HG02678 (cell line): ENCODE measurements at regions not wholly inside any gene's neighbourhood (a gene's known extent, or its start where the extent isn't known, plus 50 kb on each side); places are given as distances from the start of the nearest gene placed in this dataset.

Experiments used
- ATAC-seq: cut with Tn5 transposase; IDR thresholded peaks from one replicate; pipeline ENCODE4 v1.9.1; 2021; ENCODE audit warnings: mild to moderate bottlenecking, moderate library complexity; ENCODE audit not compliant: unreplicated experiment

DNA sequence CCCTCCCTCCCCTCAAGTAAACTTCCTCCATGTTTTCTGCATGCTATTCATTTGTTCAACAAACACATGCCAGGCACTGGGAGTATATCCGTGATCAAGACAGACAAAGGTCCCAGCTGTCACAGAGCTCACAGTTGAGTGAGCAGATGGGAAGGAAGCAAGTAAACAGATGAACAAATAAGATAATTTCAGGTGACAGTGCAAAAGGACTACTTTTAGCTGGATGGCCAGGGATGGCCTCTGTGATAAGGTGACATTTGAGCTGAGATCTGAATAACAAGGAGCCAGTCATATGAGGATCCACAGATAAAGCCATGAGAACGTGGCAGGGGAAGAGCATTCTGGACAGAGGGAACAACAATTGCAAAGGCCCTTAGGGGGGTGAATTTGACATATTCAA is 121.7 kb upstream of the RAD23B start:
- no peak for ATAC-seq

DNA sequence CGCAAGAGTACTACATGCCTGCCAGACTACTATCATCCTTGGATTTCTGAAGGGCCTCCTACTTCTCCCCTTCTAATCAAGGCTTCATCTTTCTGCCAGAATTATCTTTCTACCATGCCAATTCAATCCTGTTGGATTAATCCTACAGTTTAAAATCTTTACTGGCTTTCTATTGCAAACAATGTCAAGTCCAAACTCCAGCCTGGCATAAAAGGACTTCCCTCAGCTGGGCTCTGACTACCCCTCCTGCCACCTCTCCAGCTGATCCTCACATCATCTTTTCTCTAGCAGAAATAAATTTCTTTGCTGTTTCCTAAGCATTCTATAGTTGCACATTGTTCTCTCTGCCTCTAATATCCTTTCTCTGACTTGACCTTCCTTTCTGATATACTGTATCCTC is 119.7 kb upstream of the RAD23B start:
- no peak for ATAC-seq

DNA sequence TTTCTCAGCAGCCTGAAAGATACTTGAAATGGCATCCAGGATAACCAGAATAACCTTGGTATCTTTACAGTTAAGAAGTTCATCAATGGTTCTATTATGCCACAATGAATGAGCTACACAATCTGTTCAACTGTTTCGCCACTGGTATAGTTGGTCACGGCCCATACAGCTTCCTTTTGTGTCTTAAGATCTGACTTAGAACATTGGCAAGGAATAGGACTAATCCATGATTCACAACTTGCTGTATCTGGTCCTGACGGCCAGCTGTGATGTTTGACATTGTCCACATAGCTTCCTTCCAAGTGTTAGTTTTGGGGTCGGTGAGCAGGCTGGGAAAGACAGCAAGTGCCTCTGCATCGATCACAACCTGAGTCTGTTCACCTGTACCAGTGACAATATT is 113.3 kb upstream of the RAD23B start:
- ATAC-seq: no peak

DNA sequence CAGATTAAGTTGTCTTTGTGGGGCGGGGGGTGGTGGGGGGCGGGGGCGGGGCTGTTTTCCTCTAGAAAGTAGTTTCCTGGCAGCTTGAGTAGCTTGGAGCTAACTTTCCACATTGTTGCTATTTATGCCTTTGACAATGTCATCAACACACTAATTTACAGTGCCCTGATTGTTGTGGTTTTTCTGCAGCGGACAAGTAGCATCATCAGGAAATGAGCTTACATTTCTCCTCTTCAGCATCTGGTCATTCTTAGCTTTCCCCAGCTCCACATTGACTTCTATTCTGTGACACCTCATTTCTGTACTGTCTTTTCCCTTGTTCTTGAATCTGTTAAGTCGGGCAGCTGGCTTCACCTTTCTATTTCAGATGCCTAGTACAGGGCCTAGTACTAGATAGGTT is 112.3 kb upstream of the RAD23B start:
- ATAC-seq: no peak

DNA sequence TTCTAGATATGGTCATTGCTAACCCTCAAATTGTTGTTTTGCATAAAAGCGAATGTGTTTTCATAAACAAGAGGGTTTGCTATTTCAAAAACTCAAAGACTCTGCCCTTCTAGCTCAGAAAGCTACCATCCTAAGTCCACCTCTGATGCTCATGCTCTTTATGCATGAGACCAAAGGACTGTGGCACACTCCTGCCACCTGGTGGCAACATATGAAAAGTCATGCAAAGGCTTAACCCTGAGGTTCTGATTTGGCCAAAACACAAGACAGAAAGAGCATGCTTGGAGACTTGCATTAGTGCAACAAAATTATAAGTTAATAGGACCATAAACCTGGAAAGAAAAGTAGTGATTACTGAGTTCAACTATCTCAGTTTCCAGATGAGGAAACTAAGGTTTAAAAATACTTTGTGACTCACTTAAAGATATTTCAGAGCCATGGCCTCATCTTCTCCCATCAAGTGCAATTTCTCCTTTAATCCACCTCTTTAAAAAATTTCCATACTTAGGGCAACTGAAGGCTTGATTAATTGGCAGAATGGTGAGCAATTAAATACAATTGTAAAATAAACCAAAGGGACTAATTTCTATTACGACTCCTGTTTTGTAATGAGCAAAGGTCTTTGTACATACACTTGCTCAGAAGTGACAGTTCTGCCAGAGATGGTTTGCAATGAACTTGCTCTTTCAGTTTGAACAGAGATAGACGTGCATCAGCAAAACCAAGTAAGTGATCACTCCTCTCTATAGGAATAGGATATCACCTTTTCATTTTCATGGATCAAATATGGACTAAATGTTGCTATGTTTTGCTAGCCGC is 110.7 kb upstream of the RAD23B start:
- ATAC-seq: peak; percentile 74

DNA sequence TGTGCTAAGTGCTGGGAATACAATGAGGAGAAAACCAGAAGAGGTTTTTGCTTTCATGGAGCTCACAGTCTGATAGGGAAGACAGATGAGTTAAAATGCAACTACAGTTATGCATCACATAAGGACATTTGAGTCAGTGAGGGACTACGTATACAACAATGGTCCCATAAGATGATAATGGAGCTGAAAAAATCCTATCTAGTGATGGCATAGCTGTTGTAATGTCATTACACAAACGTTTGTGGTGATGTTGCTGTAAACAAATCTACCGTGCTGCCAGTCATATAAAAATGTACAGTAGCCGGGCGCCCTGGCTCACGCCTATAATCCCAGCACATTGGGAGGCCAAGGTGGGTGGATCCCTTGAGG is 110.1 kb upstream of the RAD23B start:
- peak; percentile 47 for ATAC-seq

DNA sequence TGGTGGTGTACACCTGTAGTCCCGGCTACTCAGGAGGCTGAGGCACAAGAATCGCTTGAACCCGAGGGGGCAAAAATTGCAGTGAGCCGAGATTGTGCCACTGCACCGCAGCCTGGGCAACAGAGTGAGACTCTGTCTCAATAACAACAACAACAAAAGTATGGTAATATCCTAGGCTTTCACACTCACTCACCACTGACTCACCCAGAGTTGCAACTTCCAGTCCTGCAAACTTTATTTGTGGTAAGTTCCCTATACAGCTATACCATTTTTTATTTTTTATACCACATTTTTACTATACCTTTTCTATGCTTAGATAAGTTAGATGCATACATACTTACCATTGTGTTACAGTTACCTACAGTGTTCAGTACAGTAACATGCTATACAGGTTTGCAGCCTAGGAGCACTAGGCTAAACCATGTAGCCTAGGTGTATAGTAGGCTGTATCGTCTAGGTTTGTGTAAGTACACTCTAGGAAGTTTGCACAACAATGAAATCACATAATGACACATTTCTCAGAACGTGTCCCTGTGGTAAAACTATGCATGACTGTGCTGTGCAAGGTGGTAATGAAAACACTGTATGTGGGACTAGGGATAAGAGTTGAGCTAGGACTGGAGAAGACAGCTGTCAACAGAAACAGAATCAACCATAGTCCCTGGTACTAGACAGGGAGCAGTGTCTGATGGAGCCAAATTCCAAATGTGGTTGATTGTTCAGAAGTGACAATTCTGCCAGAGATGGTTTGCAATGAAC is 109.5 kb upstream of the RAD23B start:
- ATAC-seq: no peak

DNA sequence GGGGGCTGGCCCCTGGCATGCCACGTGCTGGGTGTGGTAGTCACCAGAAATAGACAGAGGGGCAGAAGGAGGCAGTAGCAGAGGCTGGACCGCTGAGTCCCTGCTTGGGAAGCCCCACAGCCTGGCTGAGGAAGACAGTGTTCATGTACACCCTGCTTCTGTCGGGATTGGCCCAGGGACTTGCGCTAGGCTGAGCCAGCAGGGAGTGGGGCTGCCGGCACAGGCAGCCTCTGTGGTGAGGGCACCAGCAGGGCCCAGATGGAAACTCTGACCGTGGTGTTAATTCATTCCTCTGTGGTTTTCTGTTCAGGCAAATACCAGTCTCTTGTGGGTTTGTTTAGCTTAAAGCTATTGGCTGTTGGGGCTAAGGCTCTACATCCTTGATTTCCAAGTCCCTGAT is 108.6 kb upstream of the RAD23B start:
- ATAC-seq: peak; percentile 29

DNA sequence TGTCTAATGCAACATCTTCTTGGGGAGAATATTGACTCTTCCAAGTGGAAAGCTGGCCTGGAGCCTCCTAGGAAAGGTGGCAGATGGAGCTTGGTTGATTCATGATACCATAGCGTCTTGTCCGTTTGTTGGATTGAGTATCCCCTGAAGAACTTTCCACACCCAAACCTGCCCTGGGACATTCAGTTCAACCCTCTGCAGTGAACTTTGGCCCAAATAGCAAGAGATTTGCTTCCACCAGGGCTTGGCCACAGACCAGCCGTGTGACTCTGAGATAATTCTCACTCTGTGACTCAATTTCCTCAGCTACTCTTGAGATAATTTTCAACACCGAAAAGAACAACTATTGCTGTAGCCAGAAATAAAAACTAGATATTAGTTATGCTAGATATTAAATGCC is 108.0 kb upstream of the RAD23B start:
- no peak for ATAC-seq

DNA sequence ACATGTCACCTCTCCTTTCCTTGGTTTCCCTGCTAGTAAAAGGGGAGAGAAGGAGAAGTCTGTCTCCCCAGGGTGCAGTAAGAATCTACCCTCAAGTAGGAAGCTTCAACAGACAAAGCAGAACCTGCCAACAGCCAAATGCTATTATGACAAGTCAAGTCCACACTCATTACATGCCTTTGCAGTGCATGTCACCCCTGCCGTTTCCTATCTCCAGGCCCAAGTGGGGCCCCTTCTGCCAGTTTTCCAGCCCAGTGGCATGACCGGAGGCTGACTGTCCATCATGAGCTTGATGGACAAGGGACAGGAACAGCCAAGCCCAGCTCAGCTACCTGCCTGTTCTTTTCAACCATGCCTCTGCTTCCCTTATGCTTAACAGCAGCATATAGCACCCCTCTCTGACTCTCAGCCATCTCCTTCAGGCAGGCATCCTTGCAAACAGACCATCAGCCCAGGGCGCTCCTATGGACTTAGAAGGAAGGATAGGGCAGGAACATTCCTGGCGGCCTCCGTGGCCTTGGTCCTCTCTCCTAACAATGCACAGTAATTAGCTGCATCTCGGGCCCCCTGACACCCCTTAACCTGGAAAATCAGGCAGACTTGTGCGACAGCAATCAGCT is 107.2 kb upstream of the RAD23B start:
- no peak for ATAC-seq

DNA sequence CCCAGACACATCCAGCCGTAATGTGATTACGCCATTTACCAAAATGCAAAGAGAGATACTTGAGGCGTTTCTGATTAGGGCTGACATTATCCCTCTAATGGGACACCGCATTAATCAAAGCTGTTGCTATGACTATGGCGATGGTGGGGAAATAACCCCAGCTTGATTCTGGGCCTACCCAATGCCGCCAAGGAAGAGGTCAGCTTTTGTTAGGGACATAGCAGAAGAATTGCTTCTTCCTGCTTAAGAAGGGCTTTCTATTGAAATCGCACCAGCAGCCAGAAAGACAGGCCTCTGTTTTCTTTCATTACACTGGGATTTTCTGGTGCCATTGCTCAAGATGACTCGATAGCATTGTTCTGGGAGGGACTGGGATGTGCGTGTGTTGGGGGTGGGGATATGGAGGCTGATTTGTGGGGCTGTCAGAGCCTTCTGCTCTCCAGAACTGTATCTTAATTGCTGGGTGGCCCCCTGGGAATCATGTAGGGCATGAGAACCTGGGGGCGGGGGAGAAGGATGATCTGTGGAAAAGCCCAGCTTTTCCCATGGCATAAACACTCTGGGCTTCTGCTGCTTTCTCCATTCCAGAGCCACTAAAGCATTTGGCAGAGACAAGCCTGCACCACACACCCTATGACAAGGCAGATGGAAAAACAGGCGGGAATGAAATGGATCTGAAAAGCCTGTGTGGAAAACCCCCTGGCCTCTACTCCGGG is 106.5 kb upstream of the RAD23B start:
- no peak for ATAC-seq

DNA sequence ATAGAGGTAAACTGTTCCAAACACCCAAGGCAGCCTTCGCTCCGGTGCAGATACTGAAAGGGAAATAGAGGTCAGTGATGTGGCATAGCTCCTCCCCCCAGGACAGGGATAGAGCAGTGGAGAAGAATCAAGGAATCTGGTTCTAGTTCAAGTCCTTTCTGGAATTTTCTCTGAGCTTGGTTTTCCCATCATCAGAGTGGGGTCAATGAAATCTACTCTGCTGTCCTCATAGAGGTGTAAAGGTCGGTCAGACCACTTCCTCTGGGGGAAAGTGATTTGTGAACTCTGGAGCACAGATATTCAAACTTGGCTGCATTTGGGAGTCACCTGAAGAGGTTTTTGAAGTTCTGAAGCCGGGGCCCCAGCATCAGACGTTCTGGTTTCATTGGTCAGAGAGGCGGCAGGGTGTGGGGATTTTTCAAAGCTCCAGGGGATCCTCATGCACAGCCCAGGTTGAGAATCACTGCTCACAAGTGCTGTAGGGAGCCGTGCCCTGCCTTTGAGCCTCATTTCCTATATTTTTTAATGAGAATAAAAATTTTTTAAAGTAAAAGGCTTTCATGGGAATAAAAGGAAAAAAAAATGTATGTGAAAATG is 105.7 kb upstream of the RAD23B start:
- ATAC-seq: no peak

DNA sequence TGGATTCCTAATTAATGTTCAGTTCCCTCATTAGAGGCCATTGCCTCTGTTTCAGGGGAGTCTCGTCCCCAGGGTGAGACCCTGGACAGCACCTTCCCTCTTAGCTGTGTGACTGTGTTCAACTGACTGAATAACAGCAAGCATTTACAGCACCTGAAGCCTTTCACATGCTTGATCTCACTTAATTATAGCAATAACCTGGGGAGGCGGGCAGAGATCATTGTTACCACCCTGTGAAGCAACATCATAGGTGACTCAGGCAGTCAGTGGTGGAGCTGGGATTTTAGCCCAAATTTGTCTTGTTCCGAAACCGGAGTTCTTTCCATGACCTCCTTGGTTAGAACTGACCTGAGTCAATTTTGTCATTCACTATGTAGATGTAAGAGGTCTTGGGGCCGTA is 105.2 kb upstream of the RAD23B start:
- ATAC-seq: no peak

DNA sequence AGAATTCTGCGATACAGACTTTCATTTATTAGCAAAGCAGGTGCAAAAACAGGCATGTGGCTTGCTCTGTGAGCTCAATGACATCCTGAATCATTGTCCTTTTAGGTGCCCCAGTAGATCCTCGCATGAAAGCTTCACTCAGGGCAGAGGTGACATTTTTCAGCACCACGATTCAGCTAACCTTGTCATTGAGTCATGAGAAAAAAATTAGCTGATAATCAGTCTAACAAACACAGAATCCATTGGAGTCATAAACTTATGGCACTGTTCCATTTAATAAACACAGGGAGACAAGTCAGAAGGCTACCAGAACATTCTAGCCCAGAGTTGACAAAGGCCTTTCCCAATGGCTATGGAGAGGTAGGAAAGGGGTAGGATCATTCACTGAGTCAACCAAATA is 104.8 kb upstream of the RAD23B start:
- no peak for ATAC-seq

DNA sequence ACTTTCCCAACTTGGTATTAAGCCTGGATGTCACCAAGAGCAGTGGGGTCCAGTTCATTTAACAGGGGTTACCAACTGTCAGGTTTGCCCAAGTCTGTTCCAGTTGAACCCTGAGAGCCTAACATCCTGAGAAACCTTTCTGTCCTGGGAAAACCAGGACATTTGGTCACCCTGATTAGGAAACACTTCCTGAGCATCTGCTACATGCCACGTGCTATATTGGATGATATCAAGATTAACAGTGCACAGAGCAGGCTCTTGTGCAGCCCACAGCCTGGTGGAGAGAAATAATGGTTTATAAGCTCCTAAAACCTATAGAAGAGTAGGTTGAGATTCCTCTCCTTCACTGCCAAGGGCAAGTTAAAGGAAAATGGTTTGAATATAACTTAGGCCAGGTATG is 102.9 kb upstream of the RAD23B start:
- no peak for ATAC-seq

DNA sequence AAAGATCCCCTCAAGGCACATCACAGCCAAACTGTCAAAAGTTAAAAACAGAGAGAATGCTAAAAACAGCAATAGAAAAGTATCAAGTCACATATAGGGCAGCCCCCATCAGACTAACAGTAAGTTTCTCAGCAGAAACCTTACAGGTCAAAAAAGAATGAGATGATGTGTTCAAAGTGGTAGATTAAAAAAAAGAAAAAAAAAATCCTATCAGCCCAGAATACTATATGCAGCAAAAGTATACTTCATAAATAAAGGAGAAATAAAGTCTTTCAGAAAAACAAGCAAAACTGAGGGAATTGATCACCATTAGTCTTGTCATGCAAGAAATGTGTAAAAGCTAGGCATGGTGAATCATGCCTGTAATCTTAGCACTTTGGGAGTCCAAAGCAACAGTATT is 99.9 kb upstream of the RAD23B start:
- no peak for ATAC-seq

DNA sequence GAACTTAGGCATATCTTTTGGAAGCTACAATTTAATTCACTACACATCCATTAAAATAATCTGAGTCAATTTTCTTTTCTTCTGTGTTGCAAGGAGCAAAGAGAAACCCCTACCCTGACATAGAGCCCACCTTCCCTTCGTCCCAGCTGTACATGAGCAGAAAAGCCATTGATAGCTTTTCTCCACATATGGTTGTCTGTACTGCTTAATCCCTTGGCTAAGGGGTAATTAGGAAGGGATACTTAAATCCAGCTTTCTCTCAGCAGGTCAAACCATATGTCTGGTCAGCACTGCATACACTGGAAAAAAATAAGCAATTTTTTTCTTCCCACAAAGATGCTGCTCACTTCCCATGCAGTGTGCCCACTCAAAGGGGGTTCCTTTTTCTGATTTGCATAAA is 94.7 kb upstream of the RAD23B start:
- no peak for ATAC-seq

DNA sequence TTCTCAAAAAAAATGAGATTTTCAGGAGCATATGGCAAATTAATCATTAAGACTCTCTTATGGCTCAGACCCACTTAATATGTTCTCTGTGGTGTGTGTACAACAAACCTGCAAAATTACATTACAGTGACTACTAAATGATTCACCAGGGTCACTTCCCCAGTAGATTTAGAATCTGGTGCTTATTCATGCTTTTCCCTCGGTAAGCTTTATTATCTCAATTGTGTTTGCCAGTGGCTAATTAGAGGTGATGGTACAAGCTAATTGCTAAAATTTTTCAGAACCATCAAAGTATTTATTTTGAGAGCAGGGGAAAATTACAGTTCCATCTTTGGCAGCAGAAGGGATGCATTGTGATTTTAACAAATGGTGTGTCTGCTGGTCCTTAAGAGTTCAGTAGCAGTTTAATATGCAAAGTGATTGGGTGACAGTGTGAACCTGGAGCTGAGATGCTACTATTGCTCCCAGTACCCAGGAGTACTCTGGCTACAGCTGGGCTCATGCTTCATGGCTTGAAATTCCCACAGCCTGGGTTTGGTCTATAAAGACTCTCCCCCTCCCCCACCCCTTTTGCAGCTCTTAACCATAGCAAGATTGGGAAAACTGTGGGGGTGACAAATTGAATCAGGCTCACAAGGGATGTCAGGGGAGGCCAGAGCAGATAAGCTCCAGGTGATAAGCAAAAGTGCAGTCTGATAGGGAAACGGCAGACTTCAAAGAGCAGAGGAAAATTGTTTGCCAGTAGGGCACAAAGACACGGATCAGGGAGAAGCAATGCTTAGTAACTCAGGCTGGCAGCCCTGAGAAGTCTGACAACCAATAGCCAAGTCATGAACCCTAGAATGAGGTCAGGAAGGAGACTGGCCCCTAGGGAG is 92.8 kb upstream of the RAD23B start:
- ATAC-seq: no peak

DNA sequence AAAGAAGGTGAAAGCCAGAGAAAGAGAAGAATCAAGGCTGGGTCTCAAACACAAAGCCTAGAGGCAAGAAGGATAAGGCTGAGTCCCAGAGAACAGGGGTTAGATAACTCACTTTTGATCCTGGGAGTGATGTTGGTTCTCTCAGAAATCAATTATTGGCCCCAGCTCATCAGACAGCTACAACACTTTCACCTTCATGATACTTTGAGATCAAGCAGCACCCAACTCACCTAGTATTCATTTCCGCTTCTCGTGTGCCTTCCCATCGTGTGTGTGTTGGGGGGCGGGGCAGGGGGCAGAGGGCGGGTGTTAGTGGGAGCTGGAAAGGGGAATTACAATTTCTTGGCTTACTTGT is 92.2 kb upstream of the RAD23B start:
- ATAC-seq: no peak

DNA sequence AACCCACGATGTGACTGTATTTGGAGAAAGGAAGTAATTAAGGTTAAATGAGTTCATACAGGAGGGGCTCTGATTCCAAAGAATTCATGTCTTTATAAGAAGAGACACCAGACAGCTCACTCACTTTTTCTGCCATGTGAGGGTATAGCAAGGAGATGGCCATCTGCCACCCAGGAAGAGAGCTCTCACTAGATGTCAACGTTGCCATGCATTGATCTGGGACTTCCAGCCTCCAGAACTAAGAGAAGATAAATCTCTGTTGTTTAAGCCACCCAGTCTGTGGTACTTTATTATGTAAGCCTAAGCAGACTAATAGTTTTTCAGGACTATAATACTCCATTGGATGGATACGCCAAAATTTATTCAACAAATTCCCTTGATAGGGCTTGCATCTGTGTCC is 89.8 kb upstream of the RAD23B start:
- ATAC-seq: no peak
